SU-DHL-6 (cell line): ENCODE measurements at regions not wholly inside any gene's neighbourhood (a gene's known extent, or its start where the extent isn't known, plus 50 kb on each side); places are given as distances from the start of the nearest gene placed in this dataset.

Source experiments
- H2AFZ ChIP-seq: fragments of 200-600 bp; sonication (generic); 2 replicates; pipeline ENCODE4 v1.6.1; 2014; ENCODE audit warnings: low read depth, mild to moderate bottlenecking, moderate library complexity, mixed read lengths, antibody characterized with exemption, low read length; ENCODE audit not compliant: severe bottlenecking
- H3F3A ChIP-seq: fragments of 200-600 bp; shearing (Covaris generic); 2 replicates; pipeline ENCODE4 v1.6.0; 2016; ENCODE audit warnings: antibody characterized with exemption, mild to moderate bottlenecking; ENCODE audit not compliant: insufficient read depth
- H3K27ac ChIP-seq: fragments of 200-600 bp; sonication (generic); 2 replicates; pipeline ENCODE4 v1.5.1; 2016; ENCODE audit warnings: low read depth, mild to moderate bottlenecking, low read length, moderate library complexity, mixed read lengths
- H3K27me3 ChIP-seq: fragments of 200-600 bp; sonication (generic), shearing (Covaris generic); 2 replicates; pipeline ENCODE4 v1.6.0; 2014; ENCODE audit warnings: mild to moderate bottlenecking, low read length
- H3K36me3 ChIP-seq: fragments of 200-600 bp; sonication (generic); 2 replicates; pipeline ENCODE4 v1.6.1; 2014; ENCODE audit warnings: mild to moderate bottlenecking, low read length, mixed read lengths
- H3K4me2 ChIP-seq: fragments of 300-600, 200-600 bp; shearing (Covaris generic), sonication (generic); 2 replicates; pipeline ENCODE4 v1.6.0; 2014; ENCODE audit warnings: low read length, low read depth, mild to moderate bottlenecking; ENCODE audit not compliant: poor library complexity, severe bottlenecking
- H3K4me3 ChIP-seq: fragments of 200-600 bp; sonication (generic); 2 replicates; pipeline ENCODE4 v1.5.1; 2014; ENCODE audit warnings: antibody characterized with exemption, low read length, mild to moderate bottlenecking, mixed read lengths; ENCODE audit not compliant: insufficient read depth, poor library complexity, severe bottlenecking
- H3K79me2 ChIP-seq: fragments of 200-600 bp; sonication (generic); 2 replicates; pipeline ENCODE4 v1.6.1; 2014; ENCODE audit warnings: mild to moderate bottlenecking, low read length, moderate library complexity; ENCODE audit not compliant: insufficient read depth
- H3K9ac ChIP-seq: fragments of 200-600 bp; sonication (generic); 2 replicates; pipeline ENCODE4 v1.7.0; 2014; ENCODE audit warnings: mild to moderate bottlenecking, low read length
- H3K9me2 ChIP-seq: fragments of 200-600 bp; sonication (generic); replicated peaks from 2 replicates; pipeline ENCODE4 v1.6.1; 2014; ENCODE audit warnings: low read length; ENCODE audit not compliant: insufficient read depth
- H3K9me3 ChIP-seq: fragments of 200-600 bp; sonication (generic); 2 replicates; pipeline ENCODE4 v1.6.1; 2014; ENCODE audit warnings: low read length, mixed read lengths; ENCODE audit not compliant: insufficient read depth
- H4K20me1 ChIP-seq: fragments of 200-600 bp; sonication (generic); 2 replicates; pipeline ENCODE4 v1.6.1; 2014; ENCODE audit warnings: low read depth, mild to moderate bottlenecking, antibody characterized with exemption, low read length, moderate library complexity, mixed read lengths
- EZH2phosphoT487 ChIP-seq: fragments of 200-600 bp; sonication (generic), shearing (Covaris generic); conservative IDR thresholded peaks from 2 replicates; pipeline ENCODE4 v1.6.1; 2018; ENCODE audit warnings: mild to moderate bottlenecking, antibody characterized with exemption, low read length, moderate library complexity, mixed read lengths
- TF ChIP-seq, protein P1 (sequence below): fragments of 200-600 bp; sonication (generic); IDR thresholded peaks from one replicate; pipeline ENCODE4 v1.5.1; 2017; ENCODE audit warnings: antibody characterized with exemption, mild to moderate bottlenecking, low read length, moderate library complexity; ENCODE audit not compliant: insufficient read depth, poor library complexity, severe bottlenecking

DNA sequence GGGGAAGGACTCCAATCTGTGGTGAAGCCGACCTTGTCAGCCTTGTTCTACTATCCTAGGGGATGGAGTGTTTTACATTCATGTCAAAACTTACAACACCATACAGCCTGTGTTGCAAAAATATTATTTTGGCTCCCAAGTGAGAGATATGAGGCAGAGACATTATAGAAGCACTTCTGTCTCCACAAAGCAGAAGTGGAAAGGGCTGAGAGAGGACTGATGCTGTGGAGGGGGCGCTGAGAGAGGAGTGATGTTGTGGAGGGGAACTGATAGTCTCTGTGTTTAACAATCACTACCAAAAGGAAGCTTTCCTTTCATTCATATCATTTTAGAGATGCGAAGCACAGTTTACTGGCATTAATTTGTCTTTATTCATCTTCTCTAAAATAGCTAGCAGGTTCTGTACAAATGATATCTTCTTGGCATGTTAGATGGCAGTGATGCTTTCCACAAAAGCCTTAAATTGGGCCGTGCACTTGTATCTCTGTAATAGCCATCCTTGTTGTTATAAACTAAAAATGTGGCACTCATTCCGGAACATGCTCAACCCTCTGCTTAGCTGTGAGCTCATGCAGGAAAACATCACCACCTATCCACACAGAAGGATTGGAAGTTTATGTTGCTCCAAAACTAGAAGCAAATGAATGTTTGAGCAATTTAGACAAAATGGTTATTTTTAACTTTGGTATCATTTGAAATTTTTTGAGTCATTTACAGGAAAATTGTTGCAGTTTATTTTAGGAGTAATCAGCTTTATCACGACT is 134.6 kb upstream of the TP63 start:
- TF ChIP-seq, protein P1, sequence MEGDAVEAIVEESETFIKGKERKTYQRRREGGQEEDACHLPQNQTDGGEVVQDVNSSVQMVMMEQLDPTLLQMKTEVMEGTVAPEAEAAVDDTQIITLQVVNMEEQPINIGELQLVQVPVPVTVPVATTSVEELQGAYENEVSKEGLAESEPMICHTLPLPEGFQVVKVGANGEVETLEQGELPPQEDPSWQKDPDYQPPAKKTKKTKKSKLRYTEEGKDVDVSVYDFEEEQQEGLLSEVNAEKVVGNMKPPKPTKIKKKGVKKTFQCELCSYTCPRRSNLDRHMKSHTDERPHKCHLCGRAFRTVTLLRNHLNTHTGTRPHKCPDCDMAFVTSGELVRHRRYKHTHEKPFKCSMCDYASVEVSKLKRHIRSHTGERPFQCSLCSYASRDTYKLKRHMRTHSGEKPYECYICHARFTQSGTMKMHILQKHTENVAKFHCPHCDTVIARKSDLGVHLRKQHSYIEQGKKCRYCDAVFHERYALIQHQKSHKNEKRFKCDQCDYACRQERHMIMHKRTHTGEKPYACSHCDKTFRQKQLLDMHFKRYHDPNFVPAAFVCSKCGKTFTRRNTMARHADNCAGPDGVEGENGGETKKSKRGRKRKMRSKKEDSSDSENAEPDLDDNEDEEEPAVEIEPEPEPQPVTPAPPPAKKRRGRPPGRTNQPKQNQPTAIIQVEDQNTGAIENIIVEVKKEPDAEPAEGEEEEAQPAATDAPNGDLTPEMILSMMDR = no peak
- TF ChIP-seq EZH2phosphoT487 = no peak
- H2AFZ ChIP-seq = no peak overlapping the region
- no peak overlapping the region for H3K4me3 ChIP-seq
- no peaks in the 10 kb centered on the region for H4K20me1 ChIP-seq
- no peaks in the 10 kb centered on the region for H3K79me2 ChIP-seq
- no peaks in the 10 kb centered on the region for H3K9me2 ChIP-seq
- H3K27ac ChIP-seq = no peak overlapping the region
- H3K4me2 ChIP-seq = no peak overlapping the region
- no peaks in the 10 kb centered on the region for H3K9me3 ChIP-seq
- no peaks in the 10 kb centered on the region for H3F3A ChIP-seq
- H3K9ac ChIP-seq = no peak overlapping the region
- no peaks in the 10 kb centered on the region for H3K27me3 ChIP-seq
- H3K36me3 ChIP-seq = no peaks in the 10 kb centered on the region

DNA sequence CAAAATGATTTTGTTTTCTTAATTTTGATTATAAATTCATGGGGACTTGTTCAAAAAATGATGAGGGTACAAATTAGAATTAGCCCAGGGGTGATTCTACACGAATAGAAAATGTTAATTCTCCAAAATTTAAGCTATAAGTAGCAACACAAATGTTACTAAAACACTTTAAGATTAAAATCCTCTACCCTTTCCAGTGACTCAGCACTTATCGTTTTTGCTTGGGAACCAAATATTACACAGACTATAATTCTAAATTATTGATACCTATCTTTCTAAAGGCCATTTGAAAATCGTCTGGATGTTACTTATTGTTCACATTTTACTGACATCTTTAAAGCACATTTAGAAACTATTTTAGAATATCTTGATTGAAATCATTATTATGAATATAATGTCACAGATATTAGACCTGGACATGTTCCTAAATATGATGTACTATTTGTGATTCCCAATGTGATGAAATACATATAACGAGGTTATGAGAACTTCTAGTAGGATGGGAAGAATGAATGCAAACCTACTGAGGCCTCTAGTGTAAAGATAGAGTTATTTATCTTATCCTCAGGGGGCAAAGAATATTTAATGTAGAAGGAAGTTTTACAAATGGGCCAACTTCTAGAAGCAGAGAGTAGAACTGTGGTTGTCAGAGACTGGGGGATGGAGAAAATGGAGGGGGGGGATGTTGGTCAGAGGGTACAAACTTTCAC is 132.0 kb upstream of the TP63 start:
- TF ChIP-seq EZH2phosphoT487 = no peak
- TF ChIP-seq, protein P1 = no peak
- no peak overlapping the region for H3K4me2 ChIP-seq
- H4K20me1 ChIP-seq = no peaks in the 10 kb centered on the region
- H3K79me2 ChIP-seq = no peaks in the 10 kb centered on the region
- no peaks in the 10 kb centered on the region for H3K36me3 ChIP-seq
- H3K4me3 ChIP-seq = no peak overlapping the region
- H3K27me3 ChIP-seq = no peaks in the 10 kb centered on the region
- H3F3A ChIP-seq = no peaks in the 10 kb centered on the region
- H3K9ac ChIP-seq = no peak overlapping the region
- no peaks in the 10 kb centered on the region for H3K9me3 ChIP-seq
- H2AFZ ChIP-seq = no peak overlapping the region
- H3K27ac ChIP-seq = no peak overlapping the region
- H3K9me2 ChIP-seq = no peaks in the 10 kb centered on the region

DNA sequence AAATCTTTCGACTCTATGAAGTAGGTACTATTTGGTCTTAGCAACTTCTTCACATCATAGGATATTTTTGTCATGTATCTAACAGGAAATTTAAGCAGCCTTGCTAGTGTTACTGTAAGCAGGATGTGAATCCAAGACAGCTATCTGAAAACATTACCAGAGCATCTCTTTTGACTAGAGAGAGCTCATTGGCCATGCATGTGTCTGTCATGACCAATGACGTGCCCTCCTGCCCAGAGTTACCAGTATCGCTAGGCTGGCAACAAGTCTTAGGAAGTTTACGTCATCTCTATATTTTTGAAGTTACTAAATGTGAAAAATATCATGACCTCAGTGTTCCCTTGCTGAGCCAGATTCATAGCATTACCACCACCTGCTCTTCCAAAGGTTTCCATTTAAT is 130.9 kb upstream of the TP63 start:
- Histone ChIP-seq H3K4me3 (no peak overlapping the region), H3K27ac (no peak overlapping the region), H3K27me3 (no peaks in the 10 kb centered on the region), H3K9ac (no peak overlapping the region), H3K79me2 (no peaks in the 10 kb centered on the region), H3K4me2 (no peak overlapping the region), H3F3A (no peaks in the 10 kb centered on the region), H4K20me1 (no peaks in the 10 kb centered on the region), H2AFZ (no peak overlapping the region), H3K9me2 (no peaks in the 10 kb centered on the region), H3K36me3 (no peaks in the 10 kb centered on the region), H3K9me3 (no peaks in the 10 kb centered on the region)
- TF ChIP-seq EZH2phosphoT487 = no peak
- TF ChIP-seq, protein P1 = no peak
